ENCODE measurements at regions not wholly inside any gene's neighbourhood (a gene's known extent, or its start where the extent isn't known, plus 50 kb on each side); places are given as distances from the start of the nearest gene placed in this dataset.
A peak's percentile ranks its signal among the peaks of the same experiment; 100 is the strongest.

- DNase-seq (ENCODE audit: low read depth in 1 of 2, low spot score in 2 of 2): peak; percentile 28 to 47
- Histone ChIP-seq H3K36me3 (no peaks in the 10 kb centered on the region), H3K27ac (no peak overlapping the region), H3K27me3 (replicated peaks) (no peaks in the 10 kb centered on the region), H3K4me1 (replicated peaks) (peaks cover 16% of the 10 kb centered on the region), H3K4me3 (no peak overlapping the region), H3K9me3 (replicated peaks) (no peaks in the 10 kb centered on the region)
Observed at GRCh38 chr1:208851366-208851765, 607.2 kb upstream of the PLXNA2 start.

GRCh38 chr1:208852911-208853310, 608.7 kb upstream of the PLXNA2 start:
- no peaks in the 10 kb centered on the region for H3K9me3 ChIP-seq (replicated peaks)
- H3K4me1 ChIP-seq (replicated peaks): peaks cover 19% of the 10 kb centered on the region
- H3K27ac ChIP-seq: no peak overlapping the region

GRCh38 chr1:208855403-208855802, 611.2 kb upstream of the PLXNA2 start:
- no peak overlapping the region for H3K27ac ChIP-seq
- H3K36me3 ChIP-seq: no peaks in the 10 kb centered on the region
- no peaks in the 10 kb centered on the region for H3K9me3 ChIP-seq (replicated peaks)
- no peak overlapping the region for H3K4me3 ChIP-seq
- DNase-seq (ENCODE audit: low read depth in 1 of 2, low spot score in 2 of 2): no peak
- H3K4me1 ChIP-seq (replicated peaks): peaks cover 19% of the 10 kb centered on the region
- H3K27me3 ChIP-seq (replicated peaks): no peaks in the 10 kb centered on the region

More at GRCh38 chr1:208852911-208853310, 608.7 kb upstream of the PLXNA2 start:
- H3K27me3 ChIP-seq (replicated peaks): no peaks in the 10 kb centered on the region
- no peaks in the 10 kb centered on the region for H3K36me3 ChIP-seq
- H3K4me3 ChIP-seq: no peak overlapping the region
- DNase-seq (ENCODE audit: low read depth in 1 of 2, low spot score in 2 of 2): no peak

GRCh38 chr1:208857465-208857864, 613.3 kb upstream of the PLXNA2 start:
- Histone ChIP-seq H3K27ac (no peak overlapping the region), H3K9me3 (replicated peaks) (0 out of 2 replicates have a peak, but pooled peaks cover 5% of the 10 kb centered on the region), H3K4me3 (no peak overlapping the region), H3K27me3 (replicated peaks) (no peaks in the 10 kb centered on the region), H3K36me3 (no peaks in the 10 kb centered on the region), H3K4me1 (replicated peaks) (0 out of 2 replicates have a peak, but pooled peaks cover 7% of the 10 kb centered on the region)
- no peak for DNase-seq (ENCODE audit: low read depth in 1 of 2, low spot score in 2 of 2)

GRCh38 chr1:208858738-208859137, 614.6 kb upstream of the PLXNA2 start:
- Histone ChIP-seq H3K4me3 (no peak overlapping the region), H3K9me3 (replicated peaks) (0 out of 2 replicates have a peak, but pooled peaks cover 5% of the 10 kb centered on the region), H3K27ac (no peak overlapping the region), H3K27me3 (replicated peaks) (no peaks in the 10 kb centered on the region), H3K36me3 (no peaks in the 10 kb centered on the region), H3K4me1 (replicated peaks) (0 out of 2 replicates have a peak, but pooled peaks cover 3% of the 10 kb centered on the region)
- DNase-seq (ENCODE audit: low read depth in 1 of 2, low spot score in 2 of 2): no peak

- Histone ChIP-seq H3K36me3 (no peaks in the 10 kb centered on the region), H3K9me3 (replicated peaks) (0 out of 2 replicates have a peak, but pooled peaks cover 5% of the 10 kb centered on the region), H3K27me3 (replicated peaks) (no peaks in the 10 kb centered on the region), H3K4me3 (no peak overlapping the region), H3K4me1 (replicated peaks) (peaks cover 34% of the 10 kb centered on the region), H3K27ac (peak overlapping the region; percentile 47)
- DNase-seq (ENCODE audit: low read depth in 1 of 2, low spot score in 2 of 2): peak; percentile 64 to 79
Observed at GRCh38 chr1:208864366-208864965, 620.3 kb upstream of the PLXNA2 start.

GRCh38 chr1:208866386-208866955, 622.3 kb upstream of the PLXNA2 start:
- no peak overlapping the region for H3K4me3 ChIP-seq
- H3K36me3 ChIP-seq: no peaks in the 10 kb centered on the region
- H3K27me3 ChIP-seq (replicated peaks): no peaks in the 10 kb centered on the region
- H3K9me3 ChIP-seq (replicated peaks): 0 out of 2 replicates have a peak, but pooled peaks cover 3% of the 10 kb centered on the region
- H3K27ac ChIP-seq: no peak overlapping the region
- DNase-seq (ENCODE audit: low read depth in 1 of 2, low spot score in 2 of 2): no peak
- H3K4me1 ChIP-seq (replicated peaks): peaks cover 34% of the 10 kb centered on the region

- Histone ChIP-seq H3K36me3 (no peaks in the 10 kb centered on the region), H3K4me1 (replicated peaks) (peaks cover 34% of the 10 kb centered on the region), H3K27ac (peak overlapping the region; percentile 58), H3K27me3 (replicated peaks) (no peaks in the 10 kb centered on the region), H3K9me3 (replicated peaks) (no peaks in the 10 kb centered on the region), H3K4me3 (no peak overlapping the region)
- DNase-seq (ENCODE audit: low read depth in 1 of 2, low spot score in 2 of 2): peak in 1 of 2 experiments; percentile 44
Observed at GRCh38 chr1:208868554-208868953, 624.4 kb upstream of the PLXNA2 start.

- no peak for DNase-seq (ENCODE audit: low read depth in 1 of 2, low spot score in 2 of 2)
- Histone ChIP-seq H3K27ac (no peak overlapping the region), H3K9me3 (replicated peaks) (no peaks in the 10 kb centered on the region), H3K4me1 (replicated peaks) (no peaks in the 10 kb centered on the region), H3K4me3 (no peak overlapping the region), H3K27me3 (replicated peaks) (no peaks in the 10 kb centered on the region), H3K36me3 (no peaks in the 10 kb centered on the region)
Observed at GRCh38 chr1:208874915-208875314, 630.7 kb upstream of the PLXNA2 start.

GRCh38 chr1:208879022-208879421, 634.8 kb upstream of the PLXNA2 start:
- Histone ChIP-seq H3K27me3 (replicated peaks) (no peaks in the 10 kb centered on the region), H3K4me3 (no peak overlapping the region), H3K36me3 (no peaks in the 10 kb centered on the region), H3K27ac (no peak overlapping the region), H3K9me3 (replicated peaks) (no peaks in the 10 kb centered on the region), H3K4me1 (replicated peaks) (no peaks in the 10 kb centered on the region)
- DNase-seq (ENCODE audit: low read depth in 1 of 2, low spot score in 2 of 2): no peak

GRCh38 chr1:208880433-208881100, 636.4 kb upstream of the PLXNA2 start:
- DNase-seq (ENCODE audit: low read depth in 1 of 2, low spot score in 2 of 2): no peak

GRCh38 chr1:208885060-208885459, 640.9 kb upstream of the PLXNA2 start:
- no peak overlapping the region for H3K27ac ChIP-seq
- no peaks in the 10 kb centered on the region for H3K36me3 ChIP-seq
- no peak overlapping the region for H3K4me3 ChIP-seq
- H3K27me3 ChIP-seq (replicated peaks): no peaks in the 10 kb centered on the region
- no peaks in the 10 kb centered on the region for H3K9me3 ChIP-seq (replicated peaks)
- H3K4me1 ChIP-seq (replicated peaks): peaks cover 28% of the 10 kb centered on the region
- peak in 1 of 2 experiments; percentile 14 for DNase-seq (ENCODE audit: low read depth in 1 of 2, low spot score in 2 of 2)

More at GRCh38 chr1:208880433-208881100, 636.4 kb upstream of the PLXNA2 start:
- H3K4me3 ChIP-seq: no peak overlapping the region
- no peaks in the 10 kb centered on the region for H3K9me3 ChIP-seq (replicated peaks)
- H3K36me3 ChIP-seq: no peaks in the 10 kb centered on the region
- no peak overlapping the region for H3K27ac ChIP-seq
- H3K4me1 ChIP-seq (replicated peaks): peaks cover 9% of the 10 kb centered on the region
- no peaks in the 10 kb centered on the region for H3K27me3 ChIP-seq (replicated peaks)

GRCh38 chr1:208885650-208886049, 641.5 kb upstream of the PLXNA2 start:
- Histone ChIP-seq H3K4me3 (no peak overlapping the region), H3K27me3 (replicated peaks) (no peaks in the 10 kb centered on the region), H3K9me3 (replicated peaks) (no peaks in the 10 kb centered on the region), H3K4me1 (replicated peaks) (peaks cover 28% of the 10 kb centered on the region), H3K27ac (no peak overlapping the region), H3K36me3 (no peaks in the 10 kb centered on the region)
- no peak for DNase-seq (ENCODE audit: low read depth in 1 of 2, low spot score in 2 of 2)

GRCh38 chr1:208888376-208888775, 644.2 kb upstream of the PLXNA2 start:
- Histone ChIP-seq H3K27ac (peak overlapping the region; percentile 35), H3K9me3 (replicated peaks) (no peaks in the 10 kb centered on the region), H3K4me3 (no peak overlapping the region), H3K4me1 (replicated peaks) (peaks cover 28% of the 10 kb centered on the region), H3K27me3 (replicated peaks) (no peaks in the 10 kb centered on the region), H3K36me3 (no peaks in the 10 kb centered on the region)
- peak in 1 of 2 experiments; percentile 47 for DNase-seq (ENCODE audit: low read depth in 1 of 2, low spot score in 2 of 2)

All from SJSA1 (cell line).